HG03520 (cell line): ENCODE measurements at regions not wholly inside any gene's neighbourhood (a gene's known extent, or its start where the extent isn't known, plus 50 kb on each side); places are given as distances from the start of the nearest gene placed in this dataset.

Experiments used
- ATAC-seq: cut with Tn5 transposase; IDR thresholded peaks from one replicate; pipeline ENCODE4 v1.9.1; 2021; ENCODE audit warnings: mild to moderate bottlenecking, moderate library complexity; ENCODE audit not compliant: unreplicated experiment

GRCh38 chr10:130425169-130425568 lies 289.0 kb downstream of the GLRX3 start:
- ATAC-seq, result no peak

- no peak for ATAC-seq
These were observed 289.8 kb downstream of the GLRX3 start for GRCh38 chr10:130425881-130426435.

- no peak for ATAC-seq
These were observed 291.1 kb downstream of the GLRX3 start for GRCh38 chr10:130427216-130427722.

- ATAC-seq, result no peak
These were observed 292.7 kb downstream of the GLRX3 start for GRCh38 chr10:130428936-130429335.

GRCh38 chr10:130429809-130430208 lies 293.6 kb downstream of the GLRX3 start:
- ATAC-seq, result no peak

GRCh38 chr10:130430291-130430690 lies 294.1 kb downstream of the GLRX3 start:
- no peak for ATAC-seq

GRCh38 chr10:130430852-130431704 lies 294.9 kb downstream of the GLRX3 start:
- no peak for ATAC-seq

- ATAC-seq, result no peak
These were observed 296.1 kb downstream of the GLRX3 start for GRCh38 chr10:130432271-130432670.

- no peak for ATAC-seq
These were observed 296.7 kb downstream of the GLRX3 start for GRCh38 chr10:130432850-130433249.

- ATAC-seq, result no peak
These were observed 298.5 kb downstream of the GLRX3 start for GRCh38 chr10:130434446-130435385.

GRCh38 chr10:130435961-130436360 lies 299.8 kb downstream of the GLRX3 start:
- no peak for ATAC-seq

GRCh38 chr10:130438861-130439260 lies 302.7 kb downstream of the GLRX3 start:
- ATAC-seq, result no peak

- ATAC-seq, result no peak
These were observed 303.6 kb downstream of the GLRX3 start for GRCh38 chr10:130439766-130440165.

- ATAC-seq, result no peak
These were observed 304.3 kb downstream of the GLRX3 start for GRCh38 chr10:130440494-130440893.

- no peak for ATAC-seq
These were observed 304.8 kb downstream of the GLRX3 start for GRCh38 chr10:130440971-130441370.

GRCh38 chr10:130443066-130443465 lies 306.9 kb downstream of the GLRX3 start:
- no peak for ATAC-seq

GRCh38 chr10:130453036-130453720 lies 317.0 kb downstream of the GLRX3 start:
- ATAC-seq, result no peak

- ATAC-seq, result no peak
These were observed 317.7 kb downstream of the GLRX3 start for GRCh38 chr10:130453721-130454542.

GRCh38 chr10:130454543-130455000 lies 318.4 kb downstream of the GLRX3 start:
- no peak for ATAC-seq
